ENCODE measurements at regions not wholly inside any gene's neighbourhood (a gene's known extent, or its start where the extent isn't known, plus 50 kb on each side); places are given as distances from the start of the nearest gene placed in this dataset.

GRCh38 chr6:168154263-168154917, 75.4 kb upstream of the FRMD1 start:
- DNase-seq = no peak

GRCh38 chr6:168153553-168153952, 74.5 kb upstream of the FRMD1 start:
- no peak for DNase-seq

GRCh38 chr6:168152980-168153379, 74.0 kb upstream of the FRMD1 start:
- DNase-seq = no peak

GRCh38 chr6:168152306-168152963, 73.4 kb upstream of the FRMD1 start:
- DNase-seq = no peak

- DNase-seq = no peak
Measured at GRCh38 chr6:168150551-168151320, 71.7 kb upstream of the FRMD1 start.

- DNase-seq = no peak
Measured at GRCh38 chr6:168149015-168149414, 70.0 kb upstream of the FRMD1 start.

- no peak for DNase-seq
Measured at GRCh38 chr6:168148231-168148849, 69.3 kb upstream of the FRMD1 start.

- DNase-seq = no peak
Measured at GRCh38 chr6:168147205-168147738, 68.3 kb upstream of the FRMD1 start.

GRCh38 chr6:168145747-168146596, 67.0 kb upstream of the FRMD1 start:
- DNase-seq = no peak

GRCh38 chr6:168139121-168139520, 60.1 kb upstream of the FRMD1 start:
- no peak for DNase-seq

GRCh38 chr6:168138436-168138835, 59.4 kb upstream of the FRMD1 start:
- DNase-seq = no peak

GRCh38 chr6:168137024-168137423, 58.0 kb upstream of the FRMD1 start:
- DNase-seq = no peak

GRCh38 chr6:168136622-168137021, 57.6 kb upstream of the FRMD1 start:
- no peak for DNase-seq

GRCh38 chr6:168136001-168136400, 57.0 kb upstream of the FRMD1 start:
- no peak for DNase-seq

GRCh38 chr6:168134560-168135201, 55.7 kb upstream of the FRMD1 start:
- no peak for DNase-seq

GRCh38 chr6:168133687-168134559, 54.9 kb upstream of the FRMD1 start:
- DNase-seq = no peak

GRCh38 chr6:168133168-168133561, 54.2 kb upstream of the FRMD1 start:
- DNase-seq = no peak

- no peak for DNase-seq
Measured at GRCh38 chr6:168132531-168133167, 53.6 kb upstream of the FRMD1 start.

GRCh38 chr6:168131464-168132415, 52.7 kb upstream of the FRMD1 start:
- DNase-seq = no peak

Measured in OCI-M1 (cell line).